ENCODE measurements at regions not wholly inside any gene's neighbourhood (a gene's known extent, or its start where the extent isn't known, plus 50 kb on each side); places are given as distances from the start of the nearest gene placed in this dataset.

- TF ChIP-seq TAF1 (IDR thresholded peaks at IDR 0.05; ENCODE audit: borderline replicate concordance, insufficient read depth, low read length) (no peak), REST (IDR thresholded peaks at IDR 0.05; ENCODE audit: insufficient read depth in 1 of 2, low read depth in 2 of 2, low read length in 2 of 2) (no peak), FOXP2 (optimal IDR thresholded peaks at IDR 0.05; ENCODE audit: borderline replicate concordance, extremely low read depth, extremely low read length, insufficient read depth) (no peak), POLR2AphosphoS5 (IDR thresholded peaks at IDR 0.05; ENCODE audit: low read depth, low read length) (no peak), SIN3A (IDR thresholded peaks at IDR 0.05; ENCODE audit: borderline replicate concordance, insufficient read depth, low read length) (no peak)
Observed at GRCh38 chr5:68947986-68948385, 145.8 kb upstream of the SLC30A5 start.

GRCh38 chr5:68949256-68949655 lies 144.6 kb upstream of the SLC30A5 start:
- TF ChIP-seq REST (IDR thresholded peaks at IDR 0.05; ENCODE audit: insufficient read depth in 1 of 2, low read depth in 2 of 2, low read length in 2 of 2) (no peak), FOXP2 (optimal IDR thresholded peaks at IDR 0.05; ENCODE audit: borderline replicate concordance, extremely low read depth, extremely low read length, insufficient read depth) (no peak), SIN3A (IDR thresholded peaks at IDR 0.05; ENCODE audit: borderline replicate concordance, insufficient read depth, low read length) (no peak), POLR2AphosphoS5 (IDR thresholded peaks at IDR 0.05; ENCODE audit: low read depth, low read length) (no peak), TAF1 (IDR thresholded peaks at IDR 0.05; ENCODE audit: borderline replicate concordance, insufficient read depth, low read length) (no peak)

- no peak for TF ChIP-seq REST (IDR thresholded peaks at IDR 0.05; ENCODE audit: insufficient read depth in 1 of 2, low read depth in 2 of 2, low read length in 2 of 2)
- no peak for TF ChIP-seq FOXP2 (optimal IDR thresholded peaks at IDR 0.05; ENCODE audit: borderline replicate concordance, extremely low read depth, extremely low read length, insufficient read depth)
- no peak for TF ChIP-seq SIN3A (IDR thresholded peaks at IDR 0.05; ENCODE audit: borderline replicate concordance, insufficient read depth, low read length)
- TF ChIP-seq TAF1 (IDR thresholded peaks at IDR 0.05; ENCODE audit: borderline replicate concordance, insufficient read depth, low read length), result no peak
- TF ChIP-seq POLR2AphosphoS5 (IDR thresholded peaks at IDR 0.05; ENCODE audit: low read depth, low read length), result no peak
Observed at GRCh38 chr5:68949711-68950110, 144.1 kb upstream of the SLC30A5 start.

- no peak for TF ChIP-seq REST (IDR thresholded peaks at IDR 0.05; ENCODE audit: insufficient read depth in 1 of 2, low read depth in 2 of 2, low read length in 2 of 2)
- TF ChIP-seq POLR2AphosphoS5 (IDR thresholded peaks at IDR 0.05; ENCODE audit: low read depth, low read length), result no peak
Observed at GRCh38 chr5:68950125-68950524, 143.7 kb upstream of the SLC30A5 start.

GRCh38 chr5:68950930-68951329 lies 142.9 kb upstream of the SLC30A5 start:
- TF ChIP-seq TAF1 (IDR thresholded peaks at IDR 0.05; ENCODE audit: borderline replicate concordance, insufficient read depth, low read length), result no peak
- TF ChIP-seq POLR2AphosphoS5 (IDR thresholded peaks at IDR 0.05; ENCODE audit: low read depth, low read length), result no peak
- no peak for TF ChIP-seq REST (IDR thresholded peaks at IDR 0.05; ENCODE audit: insufficient read depth in 1 of 2, low read depth in 2 of 2, low read length in 2 of 2)
- no peak for TF ChIP-seq SIN3A (IDR thresholded peaks at IDR 0.05; ENCODE audit: borderline replicate concordance, insufficient read depth, low read length)

Data from PFSK-1 (cell line).